ENCODE measurements at regions not wholly inside any gene's neighbourhood (a gene's known extent, or its start where the extent isn't known, plus 50 kb on each side); places are given as distances from the start of the nearest gene placed in this dataset.

DNA sequence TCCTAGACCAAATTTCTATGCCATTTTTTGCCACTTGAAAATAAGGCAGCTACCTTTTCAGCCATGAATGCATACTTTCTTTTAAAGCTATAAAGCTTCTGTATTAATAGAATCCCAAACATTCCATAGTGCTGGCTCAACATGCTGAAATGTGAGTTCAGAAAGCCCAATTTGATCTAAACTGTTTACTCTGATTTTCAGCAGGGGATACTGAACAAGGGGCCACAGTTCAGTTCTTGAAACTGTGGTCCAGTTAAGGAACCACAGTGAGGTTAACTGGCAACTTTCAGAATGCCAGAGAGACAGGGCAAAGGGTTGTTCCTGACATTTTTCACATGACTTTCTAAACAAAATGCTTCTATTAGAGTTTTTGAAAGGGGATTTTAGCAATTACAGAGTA lies 85.7 kb upstream of the COL11A1 start:
- DNase-seq: no peak
- Histone ChIP-seq H3K36me3 (no peaks in the 10 kb centered on the region), H3K4me1 (no peaks in the 10 kb centered on the region), H3K4me3 (no peak overlapping the region), H3K27ac (no peak overlapping the region), H3K27me3 (no peaks in the 10 kb centered on the region), H3K9me3 (no peaks in the 10 kb centered on the region)
- TF ChIP-seq POLR2A (IDR thresholded peaks at IDR 0.05) (no peak), CTCF (IDR thresholded peaks at IDR 0.05) (no peak), POLR2AphosphoS5 (IDR thresholded peaks at IDR 0.05) (no peak), EP300 (IDR thresholded peaks at IDR 0.05) (no peak)
- no peak for ATAC-seq (ENCODE audit: low FRiP score in 2 of 2)

GRCh38 chr1:103191327-103191726 lies 83.0 kb upstream of the COL11A1 start:
- ATAC-seq (ENCODE audit: low FRiP score in 2 of 2) (no peak), DNase-seq (no peak)
- H3K27ac ChIP-seq: no peak overlapping the region
- no peak for TF ChIP-seq EP300 (IDR thresholded peaks at IDR 0.05)
- TF ChIP-seq POLR2AphosphoS5 (IDR thresholded peaks at IDR 0.05): no peak
- no peak for TF ChIP-seq POLR2A (IDR thresholded peaks at IDR 0.05)
- no peak for TF ChIP-seq CTCF (IDR thresholded peaks at IDR 0.05)
- no peaks in the 10 kb centered on the region for H3K4me1 ChIP-seq
- H3K9me3 ChIP-seq: no peaks in the 10 kb centered on the region
- H3K36me3 ChIP-seq: no peaks in the 10 kb centered on the region
- WGBS, 2 donors: 31 to 47% methylated on average over 2 of the region's 2 CpGs
- H3K27me3 ChIP-seq: no peaks in the 10 kb centered on the region
- H3K4me3 ChIP-seq: no peak overlapping the region

DNA sequence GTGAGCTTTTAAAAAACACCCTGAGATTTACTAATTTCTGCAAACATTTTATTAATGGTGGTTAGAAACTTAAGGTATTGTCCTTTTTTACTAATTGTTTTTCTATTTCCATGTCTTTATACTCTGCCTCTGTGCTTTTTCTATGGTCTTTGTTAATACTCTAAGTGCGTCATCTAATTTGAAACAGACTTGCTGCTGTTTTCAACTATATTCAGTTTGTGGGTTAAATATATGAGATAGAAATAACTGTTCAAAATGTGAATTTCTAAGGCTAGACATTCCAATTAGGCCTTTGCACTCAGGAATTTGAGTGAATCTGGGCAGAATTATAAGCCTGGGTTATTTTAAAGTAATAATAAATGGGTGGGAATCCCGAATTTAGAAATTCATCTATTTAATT lies 82.4 kb upstream of the COL11A1 start:
- DNase-seq (no peak), ATAC-seq (ENCODE audit: low FRiP score in 2 of 2) (no peak)
- H3K9me3 ChIP-seq: no peaks in the 10 kb centered on the region
- WGBS, 2 donors: 75 to 84% methylated on average over 2 of the region's 2 CpGs
- no peaks in the 10 kb centered on the region for H3K27me3 ChIP-seq
- TF ChIP-seq POLR2AphosphoS5 (IDR thresholded peaks at IDR 0.05) (no peak), CTCF (IDR thresholded peaks at IDR 0.05) (no peak), POLR2A (IDR thresholded peaks at IDR 0.05) (no peak), EP300 (IDR thresholded peaks at IDR 0.05) (no peak)
- no peak overlapping the region for H3K27ac ChIP-seq
- H3K36me3 ChIP-seq: no peaks in the 10 kb centered on the region
- H3K4me1 ChIP-seq: no peaks in the 10 kb centered on the region
- H3K4me3 ChIP-seq: no peak overlapping the region

- 84 to 89% methylated on average over 1 of the region's 1 CpG for WGBS, 2 donors
Measured at GRCh38 chr1:103187673-103188072, 79.4 kb upstream of the COL11A1 start.

More at GRCh38 chr1:103187673-103188072, 79.4 kb upstream of the COL11A1 start:
- no peaks in the 10 kb centered on the region for H3K27me3 ChIP-seq
- H3K9me3 ChIP-seq: no peaks in the 10 kb centered on the region
- TF ChIP-seq EP300 (IDR thresholded peaks at IDR 0.05): no peak
- TF ChIP-seq POLR2A (IDR thresholded peaks at IDR 0.05): no peak
- TF ChIP-seq CTCF (IDR thresholded peaks at IDR 0.05): no peak
- no peak for TF ChIP-seq POLR2AphosphoS5 (IDR thresholded peaks at IDR 0.05)
- no peak overlapping the region for H3K27ac ChIP-seq
- no peak overlapping the region for H3K4me3 ChIP-seq
- no peaks in the 10 kb centered on the region for H3K4me1 ChIP-seq
- ATAC-seq (ENCODE audit: low FRiP score in 2 of 2) (no peak), DNase-seq (no peak)
- no peaks in the 10 kb centered on the region for H3K36me3 ChIP-seq

Data from upper lobe of left lung (tissue), 6 donors.